HEK293 (cell line): ENCODE measurements at regions not wholly inside any gene's neighbourhood (a gene's known extent, or its start where the extent isn't known, plus 50 kb on each side); places are given as distances from the start of the nearest gene placed in this dataset.
A peak's percentile ranks its signal among the peaks of the same experiment; 100 is the strongest.

Experiments used
- CTCF ChIA-PET: fragments of 350-600 bp; formaldehyde crosslinking; extraction: SDS; loops from one replicate; lab custom pipeline; 2021; ENCODE audit warnings: antibody characterized with exemption; lab: Yijun Ruan, JAX
- POLR2A ChIA-PET: fragments of 300-600 bp; formaldehyde crosslinking; extraction: SDS; loops from one replicate; lab custom pipeline; 2020; ENCODE audit warnings: antibody characterized with exemption, inconsistent platforms; lab: Yijun Ruan, JAX
- H3K27ac ChIP-seq: fragments of 200-500 bp; sonication (Bioruptor generic); 2 replicates; pipeline ENCODE4 v1.5.1; 2014; ENCODE audit warnings: low read depth, low read length, control low read depth, inconsistent platforms; ENCODE audit errors: extremely low read depth
- H3K36me3 ChIP-seq, 2 experiments: fragments of 200-500 bp in 1 of 2; sonication (Bioruptor generic) in 1 of 2; 1 replicate in 1 of 2; 2 replicates in 1 of 2; pipeline ENCODE4 v1.5.1; 2014 to 2017; ENCODE audit warnings: inconsistent platforms in 2 of 2, low read length in 2 of 2; ENCODE audit not compliant: control insufficient read depth in 2 of 2, insufficient read depth in 1 of 2
- H3K4me1 ChIP-seq: fragments of 200-500 bp; sonication (Bioruptor generic); 2 replicates; pipeline ENCODE4 v1.5.1; 2014; ENCODE audit warnings: mild to moderate bottlenecking, low read length, inconsistent platforms; ENCODE audit not compliant: control insufficient read depth, insufficient read depth
- H3K4me3 ChIP-seq: 2 replicates; pipeline ENCODE4 v1.5.1; 2011; ENCODE audit warnings: low read depth, mild to moderate bottlenecking, control low read depth, low read length, moderate library complexity
- H3K9me3 ChIP-seq: fragments of 200-500 bp; sonication (Bioruptor generic); 2 replicates; pipeline ENCODE4 v1.5.1; 2014; ENCODE audit warnings: low read depth, low read length, inconsistent platforms; ENCODE audit not compliant: control insufficient read depth, insufficient read depth
- EGR2 ChIP-seq: fragments of 450-650 bp; formaldehyde crosslinking; IDR thresholded peaks from 2 replicates; pipeline ENCODE4 v1.5.1; 2016; ENCODE audit warnings: low read depth, missing biosample characterization, missing genetic modification characterization
- MEIS1 ChIP-seq: sonication (generic); formaldehyde crosslinking; IDR thresholded peaks from 2 replicates; pipeline ENCODE4 v1.8.1; 2022; ENCODE audit warnings: missing genetic modification reagents, mild to moderate bottlenecking, borderline replicate concordance
- OSR2 ChIP-seq: fragments of 450-650 bp; formaldehyde crosslinking; IDR thresholded peaks from 2 replicates; pipeline ENCODE4 v1.5.1; 2016; ENCODE audit warnings: missing biosample characterization, missing genetic modification characterization
- PRDM1 ChIP-seq: fragments of 450-650 bp; formaldehyde crosslinking; IDR thresholded peaks from 2 replicates; pipeline ENCODE4; 2016; ENCODE audit warnings: missing biosample characterization, missing genetic modification characterization
- PRDM10 ChIP-seq: fragments of 450-650 bp; formaldehyde crosslinking; IDR thresholded peaks from 2 replicates; pipeline ENCODE4 v1.5.1; 2016; ENCODE audit warnings: missing biosample characterization, missing genetic modification characterization
- TRIM28 ChIP-seq: IDR thresholded peaks from 2 replicates; pipeline ENCODE4 v1.6.1; 2011; ENCODE audit warnings: low read length, control low read depth, borderline replicate concordance
- TSHZ1 ChIP-seq: fragments of 450-650 bp; formaldehyde crosslinking; IDR thresholded peaks from 2 replicates; pipeline ENCODE4 v1.5.1; 2016; ENCODE audit warnings: missing biosample characterization, missing genetic modification characterization, borderline replicate concordance
- ZBTB17 ChIP-seq: fragments of 450-650 bp; formaldehyde crosslinking; IDR thresholded peaks from 2 replicates; pipeline ENCODE4 v1.5.1; 2016; ENCODE audit warnings: missing biosample characterization, missing genetic modification characterization
- ZBTB20 ChIP-seq: fragments of 450-650 bp; formaldehyde crosslinking; IDR thresholded peaks from 2 replicates; pipeline ENCODE4 v1.5.1; 2016; ENCODE audit warnings: missing biosample characterization, missing genetic modification characterization
- ZBTB26 ChIP-seq: fragments of 450-650 bp; formaldehyde crosslinking; optimal IDR thresholded peaks from 2 replicates; pipeline ENCODE3; 2016; ENCODE audit warnings: missing biosample characterization, mild to moderate bottlenecking, missing genetic modification characterization
- ZFP37 ChIP-seq: fragments of 450-650 bp; formaldehyde crosslinking; IDR thresholded peaks from 2 replicates; pipeline ENCODE4 v1.5.1; 2016; ENCODE audit warnings: missing biosample characterization, missing genetic modification characterization
- ZNF114 ChIP-seq: fragments of 450-650 bp; formaldehyde crosslinking; IDR thresholded peaks from 2 replicates; pipeline ENCODE4 v1.5.0; 2017; ENCODE audit warnings: missing biosample characterization, missing genetic modification characterization
- ZNF169 ChIP-seq: fragments of 450-650 bp; formaldehyde crosslinking; IDR thresholded peaks from 2 replicates; pipeline ENCODE4 v1.5.1; 2016; ENCODE audit warnings: missing biosample characterization, missing genetic modification characterization
- ZNF184 ChIP-seq: fragments of 450-650 bp; IDR thresholded peaks from 2 replicates; pipeline ENCODE4 v1.5.1; 2018; ENCODE audit warnings: missing biosample characterization, mild to moderate bottlenecking, missing genetic modification characterization
- ZNF26 ChIP-seq: fragments of 450-650 bp; formaldehyde crosslinking; IDR thresholded peaks from 2 replicates; pipeline ENCODE4 v1.5.1; 2016; ENCODE audit warnings: missing biosample characterization, missing genetic modification characterization
- ZNF354C ChIP-seq: fragments of 450-650 bp; formaldehyde crosslinking; IDR thresholded peaks from 2 replicates; pipeline ENCODE4 v1.5.1; 2016; ENCODE audit warnings: missing biosample characterization, missing genetic modification characterization, low read depth, borderline replicate concordance
- ZNF391 ChIP-seq: fragments of 450-650 bp; formaldehyde crosslinking; IDR thresholded peaks from 2 replicates; pipeline ENCODE4 v1.5.1; 2016; ENCODE audit warnings: low read depth, missing biosample characterization, missing genetic modification characterization, borderline replicate concordance
- ZNF426 ChIP-seq: fragments of 450-650 bp; formaldehyde crosslinking; IDR thresholded peaks from 2 replicates; pipeline ENCODE4 v1.5.1; 2017; ENCODE audit warnings: missing biosample characterization, missing genetic modification characterization, mild to moderate bottlenecking, inconsistent platforms, moderate library complexity
- ZNF513 ChIP-seq: fragments of 450-650 bp; IDR thresholded peaks from 2 replicates; pipeline ENCODE4 v1.5.1; 2018; ENCODE audit warnings: missing biosample characterization, missing genetic modification characterization
- ZNF514 ChIP-seq: fragments of 450-650 bp; formaldehyde crosslinking; IDR thresholded peaks from 2 replicates; pipeline ENCODE4 v1.5.1; 2016; ENCODE audit warnings: missing biosample characterization, missing genetic modification characterization
- ZNF529 ChIP-seq: fragments of 450-650 bp; formaldehyde crosslinking; IDR thresholded peaks from 2 replicates; pipeline ENCODE4 v1.5.1; 2017; ENCODE audit warnings: missing genetic modification characterization, missing biosample characterization; ENCODE audit not compliant: insufficient replicate concordance
- ZNF561 ChIP-seq: fragments of 450-650 bp; IDR thresholded peaks from 2 replicates; pipeline ENCODE4 v1.5.1; 2018; ENCODE audit warnings: missing biosample characterization, missing genetic modification characterization, borderline replicate concordance
- ZNF624 ChIP-seq: fragments of 450-650 bp; formaldehyde crosslinking; IDR thresholded peaks from 2 replicates; pipeline ENCODE4 v1.5.1; 2017; ENCODE audit warnings: missing biosample characterization, missing genetic modification characterization
- ZNF645 ChIP-seq: fragments of 450-650 bp; formaldehyde crosslinking; IDR thresholded peaks from 2 replicates; pipeline ENCODE4; 2016; ENCODE audit warnings: missing biosample characterization, missing genetic modification characterization
- ZNF777 ChIP-seq: fragments of 450-650 bp; formaldehyde crosslinking; IDR thresholded peaks from 2 replicates; pipeline ENCODE4 v1.5.1; 2017; ENCODE audit warnings: missing biosample characterization, missing genetic modification characterization, borderline replicate concordance

GRCh38 chr6:90393232-90393884 is 96.7 kb upstream of the BACH2 start:
- ChIA-PET CTCF (interaction anchor here (0.5 to 3.2 kb wide), 62 partner anchors 9 to 961 kb away, joined by 3 to 69 read pairs (median 5); partner anchors contain the start of gene BACH2), POLR2A (interaction anchor here (1.1 kb wide), 1 partner anchor 22 kb away, joined by 3 read pairs; no protein-coding TSS in a partner anchor)
- Histone ChIP-seq H3K4me3 (no peak overlapping the region), H3K36me3 (no peaks in the 10 kb centered on the region), H3K27ac (no peak overlapping the region), H3K9me3 (no peaks in the 10 kb centered on the region), H3K4me1 (no peaks in the 10 kb centered on the region)
- no peak for TF ChIP-seq ZNF645 (tag by site-specific recombination)
- TF ChIP-seq ZNF354C (tag by site-specific recombination), result no peak
- no peak for TF ChIP-seq ZNF514 (tag by site-specific recombination)
- TF ChIP-seq ZNF391 (tag by site-specific recombination), result no peak
- TF ChIP-seq ZBTB20 (tag by site-specific recombination), result no peak
- no peak for TF ChIP-seq ZNF114
- TF ChIP-seq PRDM1, result peak; percentile 34; the same call in 1 of the 2 replicates
- TF ChIP-seq ZNF26, result no peak
- TF ChIP-seq ZNF513 (tag by site-specific recombination), result no peak
- TF ChIP-seq ZNF529 (tag by site-specific recombination), result no peak
- 0 out of 2 replicates have a peak, but pooled peaks have one; percentile 27 for TF ChIP-seq ZNF561 (tag by site-specific recombination)
- no peak for TF ChIP-seq MEIS1 (CRISPR knock-in tag)
- TF ChIP-seq ZNF777 (tag by site-specific recombination), result no peak
- TF ChIP-seq ZFP37, result 0 out of 2 replicates have a peak, but pooled peaks have one; percentile 61
- TF ChIP-seq ZNF426 (tag by site-specific recombination), result no peak
- TF ChIP-seq ZNF169 (tag by site-specific recombination), result no peak
- no peak for TF ChIP-seq TSHZ1 (tag by site-specific recombination)
- TF ChIP-seq PRDM10 (tag by site-specific recombination), result peak; percentile 48; the same call in 1 of the 2 replicates
- TF ChIP-seq EGR2 (tag by site-specific recombination), result no peak
- no peak for TF ChIP-seq ZNF184
- TF ChIP-seq ZBTB26, result no peak
- peak; percentile 69; the same call in 1 of the 2 replicates for TF ChIP-seq TRIM28
- TF ChIP-seq ZNF624 (tag by site-specific recombination), result no peak
- TF ChIP-seq ZBTB17 (tag by site-specific recombination), result 0 out of 2 replicates have a peak, but pooled peaks have one; percentile 34
- TF ChIP-seq OSR2 (tag by site-specific recombination), result no peak
